H9 (cell line): ENCODE measurements at regions not wholly inside any gene's neighbourhood (a gene's known extent, or its start where the extent isn't known, plus 50 kb on each side); places are given as distances from the start of the nearest gene placed in this dataset.

ENCODE experiments used
- DNase-seq: peaks from one replicate; pipeline ENCODE4 v3.0.0-alpha.2; 2017
- H2AFZ ChIP-seq: one replicate; pipeline ENCODE4 v1.6.1; 2013; ENCODE audit warnings: mild to moderate bottlenecking, low read length, control low read depth, moderate library complexity
- H2AK5ac ChIP-seq: 2 replicates; pipeline ENCODE4 v1.6.1; 2013; ENCODE audit warnings: low read length, control low read depth, mixed read lengths; ENCODE audit not compliant: insufficient read length
- H2BK120ac ChIP-seq: one replicate; pipeline ENCODE4 v1.6.1; 2013; ENCODE audit warnings: low read depth, mild to moderate bottlenecking, low read length, control low read depth, inconsistent platforms; ENCODE audit not compliant: poor library complexity, severe bottlenecking
- H2BK12ac ChIP-seq: 2 replicates; pipeline ENCODE4 v1.6.1; 2013; ENCODE audit warnings: low read length, control low read depth, mixed read lengths, low read depth; ENCODE audit not compliant: insufficient read length
- H2BK15ac ChIP-seq: 2 replicates; pipeline ENCODE4 v1.6.1; 2013; ENCODE audit warnings: low read depth, low read length, control low read depth
- H2BK20ac ChIP-seq: one replicate; pipeline ENCODE4 v1.6.1; 2013; ENCODE audit warnings: low read depth, mild to moderate bottlenecking, low read length, control low read depth, inconsistent platforms; ENCODE audit not compliant: poor library complexity, severe bottlenecking
- H2BK5ac ChIP-seq: 2 replicates; pipeline ENCODE4 v1.6.1; 2013; ENCODE audit warnings: low read length, control low read depth, mixed read lengths; ENCODE audit not compliant: insufficient read length
- H3K14ac ChIP-seq: 2 replicates; pipeline ENCODE4 v1.6.1; 2013; ENCODE audit warnings: low read length, control low read depth; ENCODE audit not compliant: insufficient read depth
- H3K18ac ChIP-seq: 2 replicates; pipeline ENCODE4 v1.6.1; 2013; ENCODE audit warnings: low read depth, mild to moderate bottlenecking, mixed read lengths, low read length, control low read depth; ENCODE audit not compliant: insufficient read length
- H3K23ac ChIP-seq: 2 replicates; pipeline ENCODE4 v1.6.1; 2013; ENCODE audit warnings: low read length, control low read depth, mixed read lengths, low read depth; ENCODE audit not compliant: insufficient read length
- H3K23me2 ChIP-seq: 2 replicates; pipeline ENCODE4 v1.6.1; 2013; ENCODE audit warnings: low read depth, mild to moderate bottlenecking, mixed read lengths, low read length, control low read depth; ENCODE audit not compliant: insufficient read length, poor library complexity, severe bottlenecking
- H3K27ac ChIP-seq: 2 replicates; pipeline ENCODE4 v1.5.1; 2013; ENCODE audit warnings: low read length, control low read depth, mixed read lengths, low read depth; ENCODE audit not compliant: insufficient read length
- H3K27me3 ChIP-seq: 2 replicates; pipeline ENCODE4 v1.6.1; 2013; ENCODE audit warnings: low read length, control low read depth, inconsistent platforms; ENCODE audit not compliant: insufficient read depth
- H3K4ac ChIP-seq: 2 replicates; pipeline ENCODE4 v1.6.1; 2013; ENCODE audit warnings: low read depth, mild to moderate bottlenecking, control low read depth, inconsistent platforms, low read length, moderate library complexity
- H3K4me1 ChIP-seq: 2 replicates; pipeline ENCODE4 v1.6.1; 2013; ENCODE audit warnings: low read length, control low read depth, inconsistent platforms; ENCODE audit not compliant: insufficient read depth
- H3K4me2 ChIP-seq: 2 replicates; pipeline ENCODE4 v1.6.1; 2013; ENCODE audit warnings: low read length, control low read depth, mixed read lengths; ENCODE audit not compliant: insufficient read length, insufficient read depth
- H3K56ac ChIP-seq: 2 replicates; pipeline ENCODE4 v1.6.1; 2013; ENCODE audit warnings: low read depth, mild to moderate bottlenecking, mixed read lengths, low read length, control low read depth; ENCODE audit not compliant: insufficient read length
- H3K79me1 ChIP-seq: 2 replicates; pipeline ENCODE4 v1.6.1; 2013; ENCODE audit warnings: low read depth, mild to moderate bottlenecking, moderate library complexity, low read length, control low read depth, inconsistent platforms; ENCODE audit not compliant: insufficient read depth, poor library complexity, severe bottlenecking
- H3K79me2 ChIP-seq: 2 replicates; pipeline ENCODE4 v1.6.1; 2013; ENCODE audit warnings: low read length, control low read depth, inconsistent platforms; ENCODE audit not compliant: insufficient read depth
- H3K9ac ChIP-seq: 2 replicates; pipeline ENCODE4 v1.6.1; 2013; ENCODE audit warnings: low read length, control low read depth, mixed read lengths; ENCODE audit not compliant: insufficient read length; ENCODE audit errors: extremely low read depth
- H3K9me3 ChIP-seq: one replicate; pipeline ENCODE4 v1.6.1; 2013; ENCODE audit warnings: low read depth, low read length, inconsistent platforms; ENCODE audit not compliant: control insufficient read depth
- H3T11ph ChIP-seq: one replicate; pipeline ENCODE4 v1.6.1; 2013; ENCODE audit warnings: mild to moderate bottlenecking, low read length, control low read depth, inconsistent platforms
- H4K20me1 ChIP-seq: one replicate; pipeline ENCODE4 v1.6.1; 2013; ENCODE audit not compliant: control insufficient read depth, insufficient read length, insufficient read depth
- H4K5ac ChIP-seq: 2 replicates; pipeline ENCODE4 v1.6.1; 2013; ENCODE audit warnings: low read depth, mild to moderate bottlenecking, mixed read lengths, low read length, control low read depth; ENCODE audit not compliant: insufficient read length
- H4K8ac ChIP-seq: replicated peaks from 2 replicates; pipeline ENCODE4 v1.6.1; 2013; ENCODE audit warnings: low read length, control low read depth, mixed read lengths, low read depth; ENCODE audit not compliant: insufficient read length
- H4K91ac ChIP-seq: 2 replicates; pipeline ENCODE4 v1.6.1; 2013; ENCODE audit warnings: low read depth, mild to moderate bottlenecking, moderate library complexity, mixed read lengths, low read length, control low read depth; ENCODE audit not compliant: insufficient read length
- H3K27ac Mint-ChIP-seq, 3 experiments: 2 replicates in 2 of 3; 3 replicates in 1 of 3; pipeline ENCODE4 v1.8.0; 2020 to 2021; ENCODE audit warnings: mixed read lengths in 3 of 3, mild to moderate bottlenecking in 1 of 3, moderate library complexity in 1 of 3
- H3K27me3 Mint-ChIP-seq: 2 replicates; pipeline ENCODE4 v1.8.0; 2021; ENCODE audit warnings: low read depth, mild to moderate bottlenecking, moderate library complexity, mixed read lengths
- H3K36me3 Mint-ChIP-seq, 3 experiments: 2 replicates in 2 of 3; 3 replicates in 1 of 3; pipeline ENCODE4 v1.8.0; 2020 to 2021; ENCODE audit warnings: low read depth in 3 of 3, mixed read lengths in 3 of 3; ENCODE audit not compliant: insufficient read depth in 1 of 3
- H3K4me1 Mint-ChIP-seq, 2 experiments: 2 replicates each; pipeline ENCODE4 v1.8.0; 2020; ENCODE audit warnings: mixed read lengths in 2 of 2
- H3K4me3 Mint-ChIP-seq, 2 experiments: 2 replicates in 1 of 2; 3 replicates in 1 of 2; pipeline ENCODE4 v1.8.0; 2020 to 2021; ENCODE audit warnings: mild to moderate bottlenecking in 2 of 2, mixed read lengths in 2 of 2, moderate library complexity in 1 of 2
- H3K9me3 Mint-ChIP-seq, 2 experiments: 2 replicates in 1 of 2; 3 replicates in 1 of 2; pipeline ENCODE4 v1.8.0; 2020; ENCODE audit warnings: mild to moderate bottlenecking in 2 of 2, mixed read lengths in 2 of 2, moderate library complexity in 1 of 2
- CTCF ChIP-seq: fragments of 200-600 bp; sonication (generic); conservative IDR thresholded peaks from 3 replicates; pipeline ENCODE4 v1.8.0; 2021; ENCODE audit warnings: antibody characterized with exemption, mild to moderate bottlenecking
- WGBS: extraction: QIAGEN DNeasy Blood & Tissue Kit; methylation state at CpG from one replicate; pipeline ENCODE4 v1.1.7; 2013; ENCODE audit warnings: missing lambda C conversion rate, low lambda C conversion rate, mixed read lengths; ENCODE audit not compliant: insufficient read length; ENCODE audit errors: extremely low coverage; 5-methylcytosine and 5-hydroxymethylcytosine counted together

GRCh38 chr15:87429754-87430153, 826.8 kb downstream of the NTRK3 start:
- H3K4me1 Mint-ChIP-seq = peaks cover 6% of the 10 kb centered on the region in 2 experiments
- H3K27me3 ChIP-seq = no peaks in the 10 kb centered on the region
- no peaks in the 10 kb centered on the region for H4K20me1 ChIP-seq
- H3K18ac ChIP-seq = no peak overlapping the region
- no peaks in the 10 kb centered on the region for H3K79me1 ChIP-seq
- no peak overlapping the region for H2BK5ac ChIP-seq
- H3K4me3 Mint-ChIP-seq = no peak overlapping the region
- H2AFZ ChIP-seq = no peak overlapping the region
- no peak overlapping the region for H2BK20ac ChIP-seq
- no peak overlapping the region for H4K91ac ChIP-seq
- no peak overlapping the region for H3K27ac ChIP-seq
- TF ChIP-seq CTCF = no peak
- no peak overlapping the region for H4K5ac ChIP-seq
- no peak overlapping the region for H3K27ac Mint-ChIP-seq
- no peak overlapping the region for H2BK15ac ChIP-seq
- no peak overlapping the region for H3K4ac ChIP-seq
- H3K27me3 Mint-ChIP-seq = no peaks in the 10 kb centered on the region
- no peaks in the 10 kb centered on the region for H3K79me2 ChIP-seq
- no peak overlapping the region for H3T11ph ChIP-seq
- no CpG with 5 or more reads among the region's 1 CpG for WGBS
- no peak overlapping the region for H3K4me2 ChIP-seq
- no peak overlapping the region for H3K9ac ChIP-seq
- DNase-seq = no peak
- no peaks in the 10 kb centered on the region for H3K36me3 Mint-ChIP-seq
- no peak overlapping the region for H2BK120ac ChIP-seq
- H2AK5ac ChIP-seq = no peak overlapping the region
- no peak overlapping the region for H3K23ac ChIP-seq
- H3K23me2 ChIP-seq = no peaks in the 10 kb centered on the region
- H3K4me1 ChIP-seq = peaks cover 3% of the 10 kb centered on the region; the same call in 1 of the 2 replicates
- H3K14ac ChIP-seq = no peak overlapping the region
- H4K8ac ChIP-seq = no peak overlapping the region
- no peaks in the 10 kb centered on the region for H3K9me3 Mint-ChIP-seq
- H3K9me3 ChIP-seq = no peaks in the 10 kb centered on the region
- no peak overlapping the region for H2BK12ac ChIP-seq
- no peak overlapping the region for H3K56ac ChIP-seq
